ENCODE measurements at regions not wholly inside any gene's neighbourhood (a gene's known extent, or its start where the extent isn't known, plus 50 kb on each side); places are given as distances from the start of the nearest gene placed in this dataset.

DNA sequence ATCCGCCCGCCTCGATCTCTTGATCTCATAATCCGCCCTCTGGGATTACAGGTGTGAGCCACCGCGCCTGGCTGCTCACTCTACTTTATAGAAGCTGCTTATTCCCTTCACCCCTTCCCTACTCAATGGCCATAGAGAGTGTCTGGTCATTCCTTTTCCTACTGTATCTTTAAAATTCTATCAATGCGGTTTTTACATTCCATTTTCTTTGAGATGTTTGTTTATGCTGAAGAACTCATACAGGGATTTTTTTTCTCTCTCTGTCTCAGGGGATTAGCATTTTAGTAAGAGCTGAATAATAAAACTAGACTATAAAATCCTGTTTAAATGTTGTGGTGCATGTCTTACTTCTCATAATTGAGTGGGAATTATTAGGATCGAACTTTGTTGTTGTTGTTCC is 218.6 kb upstream of the FOXN3 start:
- no peak for TF ChIP-seq CTCF (IDR thresholded peaks at IDR 0.05)
- no peak for TF ChIP-seq POLR2A (IDR thresholded peaks at IDR 0.05)
